GM21447 (cell line): ENCODE measurements at regions not wholly inside any gene's neighbourhood (a gene's known extent, or its start where the extent isn't known, plus 50 kb on each side); places are given as distances from the start of the nearest gene placed in this dataset.
"Not testable (repeated sequence)": the region's sequence is repeated elsewhere in the genome, so short reads cannot be mapped to it uniquely, and the experiment has no call there.

Source experiments
- ATAC-seq: cut with Tn5 transposase; IDR thresholded peaks from one replicate; pipeline ENCODE4 v1.9.1; 2021; ENCODE audit not compliant: unreplicated experiment

GRCh38 chr3:87621667-87622066, 345.3 kb upstream of the POU1F1 start:
- peak; percentile 81 for ATAC-seq

- no peak for ATAC-seq
These were observed 339.1 kb upstream of the POU1F1 start for GRCh38 chr3:87615506-87615905.

- no peak for ATAC-seq
These were observed 338.6 kb upstream of the POU1F1 start for GRCh38 chr3:87614998-87615397.

GRCh38 chr3:87607234-87607633, 330.9 kb upstream of the POU1F1 start:
- no peak for ATAC-seq

GRCh38 chr3:87595798-87596197, 319.4 kb upstream of the POU1F1 start:
- ATAC-seq: no peak

GRCh38 chr3:87581240-87581639, 304.9 kb upstream of the POU1F1 start:
- no peak for ATAC-seq

- ATAC-seq: no peak
These were observed 300.4 kb upstream of the POU1F1 start for GRCh38 chr3:87576752-87577151.

GRCh38 chr3:87575550-87575949, 299.2 kb upstream of the POU1F1 start:
- no peak for ATAC-seq

GRCh38 chr3:87568331-87568730, 291.9 kb upstream of the POU1F1 start:
- ATAC-seq: no peak

GRCh38 chr3:87564438-87564837, 288.1 kb upstream of the POU1F1 start:
- no peak for ATAC-seq

GRCh38 chr3:87563712-87564111, 287.3 kb upstream of the POU1F1 start:
- no peak for ATAC-seq

- ATAC-seq: no peak
These were observed 282.1 kb upstream of the POU1F1 start for GRCh38 chr3:87558492-87558891.

- ATAC-seq: no peak
These were observed 278.9 kb upstream of the POU1F1 start for GRCh38 chr3:87555290-87555689.

GRCh38 chr3:87553058-87553457, 276.7 kb upstream of the POU1F1 start:
- no peak for ATAC-seq

- no peak for ATAC-seq
These were observed 274.5 kb upstream of the POU1F1 start for GRCh38 chr3:87550892-87551291.

- ATAC-seq: no peak
These were observed 272.8 kb upstream of the POU1F1 start for GRCh38 chr3:87549208-87549607.

GRCh38 chr3:87548271-87548670, 271.9 kb upstream of the POU1F1 start:
- ATAC-seq: no peak

GRCh38 chr3:87546216-87546615, 269.8 kb upstream of the POU1F1 start:
- ATAC-seq: no peak

GRCh38 chr3:87543408-87543807, 267.0 kb upstream of the POU1F1 start:
- not testable (repeated sequence) for ATAC-seq

GRCh38 chr3:87541723-87542122, 265.3 kb upstream of the POU1F1 start:
- ATAC-seq: no peak

GRCh38 chr3:87538722-87539121, 262.3 kb upstream of the POU1F1 start:
- ATAC-seq: not testable (repeated sequence)

- ATAC-seq: no peak
These were observed 233.0 kb upstream of the POU1F1 start for GRCh38 chr3:87509401-87509800.

GRCh38 chr3:87508921-87509320, 232.5 kb upstream of the POU1F1 start:
- no peak for ATAC-seq

GRCh38 chr3:87507753-87508152, 231.4 kb upstream of the POU1F1 start:
- no peak for ATAC-seq
